ENCODE measurements at regions not wholly inside any gene's neighbourhood (a gene's known extent, or its start where the extent isn't known, plus 50 kb on each side); places are given as distances from the start of the nearest gene placed in this dataset.

- no peak for DNase-seq
Measured at GRCh38 chr1:4090976-4091660, 191.0 kb upstream of the C1orf174 start.

- DNase-seq = no peak
Measured at GRCh38 chr1:4091996-4092395, 191.9 kb upstream of the C1orf174 start.

GRCh38 chr1:4093856-4094565 lies 193.9 kb upstream of the C1orf174 start:
- no peak for DNase-seq

- DNase-seq = no peak
Measured at GRCh38 chr1:4095433-4095971, 195.4 kb upstream of the C1orf174 start.

- no peak for DNase-seq
Measured at GRCh38 chr1:4101459-4102161, 201.5 kb upstream of the C1orf174 start.

- DNase-seq = no peak
Measured at GRCh38 chr1:4105300-4105880, 205.3 kb upstream of the C1orf174 start.

- DNase-seq = no peak
Measured at GRCh38 chr1:4106731-4107130, 206.7 kb upstream of the C1orf174 start.

- no peak for DNase-seq
Measured at GRCh38 chr1:4107291-4107690, 207.2 kb upstream of the C1orf174 start.

GRCh38 chr1:4108331-4108730 lies 208.3 kb upstream of the C1orf174 start:
- no peak for DNase-seq

- no peak for DNase-seq
Measured at GRCh38 chr1:4108758-4109627, 208.9 kb upstream of the C1orf174 start.

GRCh38 chr1:4109628-4109940 lies 209.5 kb upstream of the C1orf174 start:
- no peak for DNase-seq

- no peak for DNase-seq
Measured at GRCh38 chr1:4110888-4111287, 210.8 kb upstream of the C1orf174 start.

GRCh38 chr1:4113897-4114296 lies 213.8 kb upstream of the C1orf174 start:
- DNase-seq = no peak

GRCh38 chr1:4115191-4115900 lies 215.3 kb upstream of the C1orf174 start:
- DNase-seq = no peak

GRCh38 chr1:4117196-4117595 lies 217.1 kb upstream of the C1orf174 start:
- DNase-seq = no peak

- no peak for DNase-seq
Measured at GRCh38 chr1:4118746-4119515, 218.9 kb upstream of the C1orf174 start.

- no peak for DNase-seq
Measured at GRCh38 chr1:4119516-4120220, 219.6 kb upstream of the C1orf174 start.

- DNase-seq = no peak
Measured at GRCh38 chr1:4120557-4121292, 220.7 kb upstream of the C1orf174 start.

- no peak for DNase-seq
Measured at GRCh38 chr1:4121293-4121684, 221.2 kb upstream of the C1orf174 start.
